DOHH2 (cell line): ENCODE measurements at regions not wholly inside any gene's neighbourhood (a gene's known extent, or its start where the extent isn't known, plus 50 kb on each side); places are given as distances from the start of the nearest gene placed in this dataset.

Experiments used
- EZH2phosphoT487 ChIP-seq: fragments of 200-600 bp; sonication (generic); IDR thresholded peaks from 2 replicates; pipeline ENCODE4 v1.6.1; 2017; ENCODE audit warnings: borderline replicate concordance, mild to moderate bottlenecking, antibody characterized with exemption, low read length, moderate library complexity, mixed read lengths
- TF ChIP-seq, protein P1 (sequence below): fragments of 200-600 bp; sonication (generic); IDR thresholded peaks from one replicate; pipeline ENCODE4 v1.5.1; 2014; ENCODE audit warnings: antibody characterized with exemption, mild to moderate bottlenecking, low read depth, low read length; ENCODE audit not compliant: poor library complexity, severe bottlenecking

DNA sequence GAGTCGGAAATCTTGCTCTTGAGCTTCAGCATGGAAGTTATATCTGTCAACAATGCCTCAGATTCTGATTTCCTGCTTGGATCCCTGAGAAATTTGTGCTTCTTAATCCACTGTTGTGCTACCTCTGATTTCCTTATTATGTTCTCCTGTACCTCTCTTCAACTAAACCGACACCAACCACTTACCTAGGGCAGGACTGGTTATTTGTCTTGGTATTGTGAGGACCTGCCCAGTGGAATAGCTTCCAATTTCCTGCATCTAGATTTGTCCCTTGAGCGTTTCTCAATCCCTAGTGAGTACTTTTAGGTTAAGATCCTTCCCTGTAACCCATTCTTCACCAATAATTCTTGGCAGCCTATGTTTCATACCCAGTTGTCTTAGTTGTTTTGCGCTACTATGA is 720.5 kb upstream of the ZNF385D start:
- TF ChIP-seq, protein P1, sequence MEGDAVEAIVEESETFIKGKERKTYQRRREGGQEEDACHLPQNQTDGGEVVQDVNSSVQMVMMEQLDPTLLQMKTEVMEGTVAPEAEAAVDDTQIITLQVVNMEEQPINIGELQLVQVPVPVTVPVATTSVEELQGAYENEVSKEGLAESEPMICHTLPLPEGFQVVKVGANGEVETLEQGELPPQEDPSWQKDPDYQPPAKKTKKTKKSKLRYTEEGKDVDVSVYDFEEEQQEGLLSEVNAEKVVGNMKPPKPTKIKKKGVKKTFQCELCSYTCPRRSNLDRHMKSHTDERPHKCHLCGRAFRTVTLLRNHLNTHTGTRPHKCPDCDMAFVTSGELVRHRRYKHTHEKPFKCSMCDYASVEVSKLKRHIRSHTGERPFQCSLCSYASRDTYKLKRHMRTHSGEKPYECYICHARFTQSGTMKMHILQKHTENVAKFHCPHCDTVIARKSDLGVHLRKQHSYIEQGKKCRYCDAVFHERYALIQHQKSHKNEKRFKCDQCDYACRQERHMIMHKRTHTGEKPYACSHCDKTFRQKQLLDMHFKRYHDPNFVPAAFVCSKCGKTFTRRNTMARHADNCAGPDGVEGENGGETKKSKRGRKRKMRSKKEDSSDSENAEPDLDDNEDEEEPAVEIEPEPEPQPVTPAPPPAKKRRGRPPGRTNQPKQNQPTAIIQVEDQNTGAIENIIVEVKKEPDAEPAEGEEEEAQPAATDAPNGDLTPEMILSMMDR, result no peak
- no peak for TF ChIP-seq EZH2phosphoT487
